DOHH2 (cell line): ENCODE measurements at regions not wholly inside any gene's neighbourhood (a gene's known extent, or its start where the extent isn't known, plus 50 kb on each side); places are given as distances from the start of the nearest gene placed in this dataset.

Source experiments
- EZH2phosphoT487 ChIP-seq: fragments of 200-600 bp; sonication (generic); IDR thresholded peaks from 2 replicates; pipeline ENCODE4 v1.6.1; 2017; ENCODE audit warnings: borderline replicate concordance, mild to moderate bottlenecking, antibody characterized with exemption, low read length, moderate library complexity, mixed read lengths
- TF ChIP-seq, protein P1 (sequence below): fragments of 200-600 bp; sonication (generic); IDR thresholded peaks from one replicate; pipeline ENCODE4 v1.5.1; 2014; ENCODE audit warnings: antibody characterized with exemption, mild to moderate bottlenecking, low read depth, low read length; ENCODE audit not compliant: poor library complexity, severe bottlenecking

DNA sequence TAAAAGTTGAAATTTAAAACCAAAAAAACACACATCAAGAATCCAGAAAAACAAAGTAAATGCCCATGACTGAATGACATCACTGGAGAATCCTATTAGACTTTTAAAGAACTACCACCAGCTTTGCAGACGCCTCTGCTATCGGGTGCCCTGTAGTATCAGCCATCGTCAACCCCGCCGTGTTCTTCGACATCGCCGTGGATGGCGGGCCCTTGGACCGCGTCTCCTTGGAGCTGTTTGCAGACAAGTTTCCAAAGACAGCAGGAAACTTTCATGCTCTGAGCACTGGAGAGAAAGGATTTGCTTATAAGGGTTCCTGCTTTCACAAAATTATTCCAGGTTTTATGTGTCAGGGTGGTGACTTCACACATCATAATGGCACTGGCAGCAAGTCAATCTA, 201.9 kb downstream of the DMAC1 start:
- TF ChIP-seq, protein P1, sequence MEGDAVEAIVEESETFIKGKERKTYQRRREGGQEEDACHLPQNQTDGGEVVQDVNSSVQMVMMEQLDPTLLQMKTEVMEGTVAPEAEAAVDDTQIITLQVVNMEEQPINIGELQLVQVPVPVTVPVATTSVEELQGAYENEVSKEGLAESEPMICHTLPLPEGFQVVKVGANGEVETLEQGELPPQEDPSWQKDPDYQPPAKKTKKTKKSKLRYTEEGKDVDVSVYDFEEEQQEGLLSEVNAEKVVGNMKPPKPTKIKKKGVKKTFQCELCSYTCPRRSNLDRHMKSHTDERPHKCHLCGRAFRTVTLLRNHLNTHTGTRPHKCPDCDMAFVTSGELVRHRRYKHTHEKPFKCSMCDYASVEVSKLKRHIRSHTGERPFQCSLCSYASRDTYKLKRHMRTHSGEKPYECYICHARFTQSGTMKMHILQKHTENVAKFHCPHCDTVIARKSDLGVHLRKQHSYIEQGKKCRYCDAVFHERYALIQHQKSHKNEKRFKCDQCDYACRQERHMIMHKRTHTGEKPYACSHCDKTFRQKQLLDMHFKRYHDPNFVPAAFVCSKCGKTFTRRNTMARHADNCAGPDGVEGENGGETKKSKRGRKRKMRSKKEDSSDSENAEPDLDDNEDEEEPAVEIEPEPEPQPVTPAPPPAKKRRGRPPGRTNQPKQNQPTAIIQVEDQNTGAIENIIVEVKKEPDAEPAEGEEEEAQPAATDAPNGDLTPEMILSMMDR = no peak
- TF ChIP-seq EZH2phosphoT487 = no peak
